NCI-H460 (cell line): ENCODE measurements at regions not wholly inside any gene's neighbourhood (a gene's known extent, or its start where the extent isn't known, plus 50 kb on each side); places are given as distances from the start of the nearest gene placed in this dataset.
"Not testable (repeated sequence)": the region's sequence is repeated elsewhere in the genome, so short reads cannot be mapped to it uniquely, and the experiment has no call there.

Experiments used
- DNase-seq: peaks from one replicate; pipeline ENCODE4 v3.0.0-alpha.2; 2016; ENCODE audit warnings: low read depth; ENCODE audit errors: extremely low read depth

GRCh38 chr3:16767006-16767405, 117.7 kb upstream of the PLCL2 start:
- no peak for DNase-seq

DNA sequence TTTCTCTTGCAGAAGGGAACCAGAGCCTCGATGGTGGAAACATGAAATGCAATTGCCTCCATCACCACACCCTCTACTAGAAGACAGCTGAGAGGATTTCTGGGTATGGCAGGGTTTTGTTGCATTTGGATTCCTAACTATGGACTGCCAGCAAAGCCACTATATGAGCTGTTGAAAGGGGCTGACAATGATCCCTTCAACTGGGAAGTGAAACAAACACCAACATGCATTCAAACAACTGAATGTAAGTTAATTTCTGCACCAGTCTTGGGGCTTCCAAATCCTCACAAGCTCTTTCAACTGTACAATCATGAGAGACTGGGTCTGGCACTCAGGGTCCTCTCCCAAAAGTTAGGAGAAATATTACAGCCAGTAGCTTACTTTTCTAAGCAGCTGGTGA, 116.7 kb upstream of the PLCL2 start:
- DNase-seq: no peak

DNA sequence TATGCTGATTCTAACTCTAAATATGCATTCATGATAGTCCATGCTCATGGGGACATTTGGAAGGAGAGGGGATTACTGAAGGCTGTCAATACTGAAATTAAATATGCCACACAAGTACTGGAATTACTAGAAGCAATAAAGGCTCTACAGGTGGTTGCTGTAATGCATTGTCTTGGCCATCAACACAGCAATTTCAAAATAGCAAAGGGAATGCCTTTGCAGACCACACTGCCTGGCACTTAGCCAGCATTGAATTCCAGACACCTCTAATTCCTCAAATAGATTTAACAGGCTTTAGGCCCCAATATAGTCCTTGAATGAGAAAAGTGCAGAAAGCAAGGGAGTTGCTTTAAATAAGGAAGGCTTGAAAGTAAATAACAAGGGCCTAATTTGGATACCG, 115.8 kb upstream of the PLCL2 start:
- DNase-seq: no peak

- no peak for DNase-seq
Measured at GRCh38 chr3:16769525-16769924, 115.2 kb upstream of the PLCL2 start.

DNA sequence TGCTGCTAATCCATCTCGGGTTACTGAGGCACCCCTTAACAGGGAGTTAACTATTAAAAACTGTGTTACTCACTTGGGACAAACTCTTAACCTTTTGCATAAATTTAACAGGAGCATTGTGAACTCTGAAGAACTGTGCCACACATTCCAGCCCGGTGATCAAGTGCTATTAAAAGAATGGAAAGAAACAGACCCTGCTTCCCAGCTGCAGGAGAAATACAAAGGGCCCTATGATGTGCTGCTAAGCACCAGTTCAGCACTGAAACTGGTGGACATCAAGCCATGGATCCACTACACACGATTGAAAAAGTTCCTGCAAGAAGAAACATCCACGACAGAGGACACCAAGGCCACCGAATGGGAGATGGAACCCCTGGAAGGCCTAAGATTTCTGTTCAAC, 114.7 kb upstream of the PLCL2 start:
- no peak for DNase-seq

- no peak for DNase-seq
Measured at GRCh38 chr3:16770792-16771191, 114.0 kb upstream of the PLCL2 start.

GRCh38 chr3:16773594-16773993, 111.2 kb upstream of the PLCL2 start:
- not testable (repeated sequence) for DNase-seq

DNA sequence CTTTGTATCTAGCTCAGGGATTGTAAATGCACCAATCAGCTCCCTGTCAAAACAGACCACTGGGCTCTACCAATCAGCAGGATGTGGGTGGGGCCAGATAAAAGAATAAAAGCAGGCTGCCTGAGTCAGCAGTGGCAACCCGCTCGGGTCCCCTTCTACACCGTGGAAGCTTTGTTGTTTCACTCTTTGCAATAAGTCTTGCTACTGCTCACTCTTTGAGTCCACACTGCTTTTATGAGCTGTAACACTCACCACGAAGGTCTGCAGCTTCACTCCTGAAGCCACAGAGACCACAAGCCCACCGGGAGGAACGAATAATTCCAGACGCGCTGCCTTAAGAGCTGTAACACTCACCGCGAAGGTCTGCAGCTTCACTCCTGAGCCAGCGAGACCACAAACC, 110.2 kb upstream of the PLCL2 start:
- DNase-seq: not testable (repeated sequence)

- DNase-seq: no peak
Measured at GRCh38 chr3:16784973-16785372, 99.8 kb upstream of the PLCL2 start.

DNA sequence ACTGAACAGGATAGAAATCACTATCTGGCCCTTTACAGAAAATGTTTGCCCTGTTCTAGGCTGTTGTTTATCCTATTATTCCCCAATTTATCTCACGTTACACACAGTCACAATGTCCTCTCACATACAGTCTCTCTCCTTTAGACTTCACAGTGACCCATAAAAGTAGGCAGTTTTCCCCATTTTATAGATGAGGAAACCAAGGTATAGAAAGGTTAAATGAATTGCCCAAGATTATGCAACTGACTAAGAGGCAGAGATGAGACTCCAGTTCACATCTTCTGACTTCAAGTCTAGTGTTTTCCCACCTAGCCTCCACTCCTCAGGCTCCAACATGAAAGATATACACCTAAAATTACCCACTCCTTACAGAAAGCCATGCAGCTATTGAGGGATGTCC, 99.3 kb upstream of the PLCL2 start:
- no peak for DNase-seq

DNA sequence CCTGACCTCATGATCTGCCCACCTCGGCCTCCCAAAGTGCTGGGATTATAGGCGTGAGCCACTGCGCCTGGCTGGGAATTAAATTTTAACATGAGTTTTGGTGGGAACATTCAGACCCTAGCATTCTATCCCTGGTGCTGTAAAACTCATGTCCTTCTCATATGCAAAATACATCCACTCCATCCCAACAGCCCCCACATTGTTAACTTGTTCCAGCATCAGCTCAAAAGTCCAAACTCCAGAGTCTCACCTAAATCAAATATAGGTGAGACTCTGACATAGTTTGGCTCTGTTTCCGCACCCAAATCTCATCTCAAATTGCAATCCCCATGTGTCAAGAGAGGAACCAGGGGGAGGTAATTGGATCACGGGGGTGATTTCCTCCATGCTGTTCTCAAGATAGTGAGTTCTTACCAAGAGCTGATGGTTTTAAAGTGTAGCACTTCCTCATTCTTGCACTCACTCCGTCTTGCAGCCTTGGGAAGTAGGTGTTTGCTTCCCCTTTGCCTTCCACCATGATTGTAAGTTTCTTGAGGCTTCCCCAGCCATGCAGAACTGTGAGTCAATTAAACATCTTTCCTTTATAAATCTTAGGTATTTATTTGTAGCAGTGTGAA, 96.2 kb upstream of the PLCL2 start:
- no peak for DNase-seq

DNA sequence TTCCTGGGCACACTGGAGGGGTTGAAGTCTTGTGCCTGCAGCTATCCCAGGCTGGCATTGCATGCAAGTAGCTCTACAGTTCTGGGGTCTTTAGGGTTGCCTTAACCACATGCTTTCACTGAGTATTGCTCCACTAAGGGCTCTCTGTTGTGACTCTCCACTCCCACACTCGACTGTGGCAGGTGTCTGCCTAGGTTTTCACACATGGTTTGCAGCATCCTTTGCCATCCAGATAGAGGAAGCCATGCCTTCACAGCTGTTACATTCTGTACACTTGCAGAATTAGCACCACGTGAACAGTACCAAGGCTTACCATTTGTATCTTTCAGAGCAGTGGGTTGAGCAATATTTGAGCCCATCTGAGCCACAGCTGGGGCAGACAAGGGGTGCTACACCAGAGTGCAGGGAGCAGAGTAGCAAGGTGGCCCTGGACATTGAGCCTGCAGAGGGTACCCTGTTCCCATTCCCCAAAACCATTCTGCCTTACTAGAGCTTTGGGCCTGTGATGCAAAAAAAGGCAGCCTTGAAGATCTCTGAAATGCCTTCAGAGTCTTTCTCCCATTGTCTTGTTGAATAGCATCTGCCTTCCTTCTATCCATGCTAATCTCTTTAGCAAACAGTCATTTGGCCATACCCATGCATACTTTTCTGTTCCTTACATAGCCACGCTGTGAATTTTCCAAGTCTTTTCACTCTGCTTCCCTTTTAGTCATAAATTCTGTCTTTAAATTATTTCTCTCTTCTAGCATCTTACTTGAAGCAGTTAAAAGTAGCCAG, 95.2 kb upstream of the PLCL2 start:
- DNase-seq: no peak

DNA sequence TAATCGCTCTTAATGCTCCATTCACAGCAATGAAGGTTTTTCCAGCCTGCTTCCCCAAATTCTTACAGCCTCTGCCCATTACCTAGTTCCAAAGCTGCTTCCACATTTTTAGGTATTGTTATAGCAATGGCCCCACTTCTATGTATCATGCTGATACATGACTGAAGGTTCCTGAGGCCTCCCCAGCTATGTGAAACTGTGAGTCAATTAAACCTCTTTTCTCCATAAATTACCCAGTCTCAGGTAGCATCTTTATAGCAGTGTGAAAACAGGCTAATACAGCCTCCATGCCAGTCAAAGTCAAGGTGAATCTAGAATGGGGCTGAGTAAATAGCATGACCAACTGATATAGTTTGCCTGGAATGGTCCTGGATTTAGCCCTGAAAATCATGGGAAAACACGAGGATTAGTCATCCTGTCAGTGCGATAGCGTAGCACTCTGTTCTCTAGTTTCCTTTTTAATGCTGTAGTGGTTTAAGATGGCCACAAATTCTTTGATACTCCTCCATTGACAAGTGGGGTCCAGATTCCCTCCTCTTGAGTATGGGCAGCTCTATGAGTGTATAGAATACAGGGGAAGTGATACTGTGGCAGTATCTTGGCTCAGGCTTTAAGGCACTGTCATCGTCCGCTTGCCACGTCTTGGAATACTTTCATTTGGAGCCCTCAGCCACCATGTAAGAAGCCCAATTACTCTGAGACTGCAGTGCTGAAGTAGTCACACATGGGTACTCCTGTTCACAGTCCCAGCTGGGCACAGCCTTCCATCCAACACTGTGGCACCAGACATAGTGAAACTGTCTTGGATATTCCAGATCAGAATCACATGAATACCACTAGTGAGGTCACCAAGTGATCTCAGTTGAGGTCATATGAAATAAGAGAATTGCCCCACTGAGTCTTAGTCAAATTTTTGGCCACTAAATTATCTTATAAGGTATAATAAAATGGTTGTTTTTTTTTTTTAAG, 94.0 kb upstream of the PLCL2 start:
- no peak for DNase-seq

GRCh38 chr3:16793321-16793720, 91.4 kb upstream of the PLCL2 start:
- no peak for DNase-seq

DNA sequence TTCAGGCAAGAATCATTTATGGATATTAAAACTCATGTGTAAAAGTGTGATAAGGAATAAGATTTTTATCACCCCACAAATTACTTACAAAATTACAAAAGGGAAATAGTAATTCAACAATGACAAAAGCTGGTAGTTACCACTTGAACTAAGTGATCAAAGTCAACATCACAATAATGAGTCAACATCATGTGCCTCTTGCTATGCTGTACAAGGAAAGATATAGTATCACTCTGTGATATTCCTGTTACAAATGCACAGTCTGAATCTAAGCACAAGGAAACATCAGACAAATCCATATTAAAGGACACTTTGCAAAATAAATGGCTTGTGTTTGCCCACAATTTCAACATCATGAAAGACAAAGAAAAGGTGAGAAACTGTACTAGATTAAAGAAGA, 90.5 kb upstream of the PLCL2 start:
- no peak for DNase-seq

- DNase-seq: no peak
Measured at GRCh38 chr3:16795581-16795980, 89.2 kb upstream of the PLCL2 start.

DNA sequence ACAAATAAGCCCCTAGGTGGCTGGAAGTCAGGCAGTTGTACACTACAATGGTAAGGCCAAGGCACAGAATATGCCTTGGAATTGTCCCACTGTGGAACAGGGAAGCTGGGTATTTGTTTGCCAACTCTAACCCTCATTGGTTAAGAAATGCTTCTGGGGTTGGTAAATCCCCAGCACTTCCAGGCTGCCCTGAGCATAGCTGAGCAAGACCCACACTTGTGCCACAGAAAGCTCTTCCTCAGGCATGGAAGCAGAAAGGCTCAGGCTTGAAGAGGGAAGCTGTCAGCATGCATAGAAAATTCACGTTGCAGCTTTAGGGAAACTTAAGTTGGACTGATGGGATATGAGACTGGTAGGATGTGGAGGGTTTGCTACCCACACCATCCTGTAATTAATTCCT, 86.9 kb upstream of the PLCL2 start:
- DNase-seq: no peak

GRCh38 chr3:16798738-16799137, 86.0 kb upstream of the PLCL2 start:
- DNase-seq: no peak

DNA sequence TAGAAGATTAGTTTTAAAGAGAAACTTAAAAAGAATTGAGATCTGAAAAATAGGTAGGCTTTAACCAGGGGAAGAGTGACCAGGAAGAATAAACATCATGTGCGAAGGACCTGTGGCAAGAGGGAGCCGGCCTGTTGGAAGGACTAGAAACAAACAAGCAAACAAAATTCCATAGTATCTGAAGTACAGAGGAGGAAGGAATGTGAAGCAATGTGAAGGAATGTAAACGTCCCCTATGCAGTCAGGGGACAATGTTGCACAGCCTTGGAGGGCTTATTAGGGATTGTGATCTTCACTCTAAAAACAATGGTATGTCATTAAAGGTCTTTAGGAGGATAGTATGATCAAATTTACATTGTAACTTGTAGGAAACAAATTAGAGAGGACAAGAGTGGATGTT, 84.4 kb upstream of the PLCL2 start:
- no peak for DNase-seq

DNA sequence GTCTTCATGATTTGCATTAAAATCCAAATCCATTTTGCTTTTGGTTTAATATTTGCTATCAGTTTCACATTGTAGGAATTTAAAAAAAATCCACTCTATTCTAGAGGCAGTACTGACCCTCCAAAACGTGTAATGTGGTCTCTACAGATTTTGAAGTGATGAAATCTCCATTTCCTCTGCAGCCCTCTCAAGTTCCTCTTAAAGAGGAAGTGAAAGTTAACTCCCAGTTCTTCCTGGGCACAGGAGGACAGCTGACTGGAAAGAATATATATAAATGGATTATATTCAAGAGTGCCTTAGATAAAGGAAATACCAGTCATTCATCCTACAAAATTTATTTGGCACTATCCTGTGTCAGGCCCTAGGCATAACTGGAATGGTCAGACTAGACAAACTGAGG, 83.5 kb upstream of the PLCL2 start:
- no peak for DNase-seq

- DNase-seq: no peak
Measured at GRCh38 chr3:16801698-16802097, 83.1 kb upstream of the PLCL2 start.
